Central memory CD8-positive, alpha-beta T cell (primary cell): ENCODE measurements at regions not wholly inside any gene's neighbourhood (a gene's known extent, or its start where the extent isn't known, plus 50 kb on each side); places are given as distances from the start of the nearest gene placed in this dataset.

Experiments
- ATAC-seq: fragments of 150-1000 bp; cut with Tn5 transposase; replicated peaks from 2 replicates; pipeline ENCODE4 v1.10.0; 2022; ENCODE audit warnings: mild to moderate bottlenecking, moderate FRiP score, moderate number of reproducible peaks; ENCODE audit not compliant: poor library complexity, severe bottlenecking; ENCODE audit errors: extremely low read depth
- DNase-seq, 2 donors: peaks; one replicate each; pipeline ENCODE4 v3.0.0; 2021; ENCODE audit warnings: low spot score in 2 of 2
- H3K27ac Mint-ChIP-seq: one replicate; pipeline ENCODE4 v1.8.0; 2022; ENCODE audit warnings: low read depth, mild to moderate bottlenecking, moderate library complexity, mixed read lengths
- H3K27me3 Mint-ChIP-seq: one replicate; pipeline ENCODE4 v1.8.0; 2022; ENCODE audit warnings: mixed read lengths
- H3K36me3 Mint-ChIP-seq: one replicate; pipeline ENCODE4 v1.8.0; 2022; ENCODE audit warnings: mild to moderate bottlenecking, moderate library complexity, mixed read lengths; ENCODE audit not compliant: insufficient read depth
- H3K4me1 Mint-ChIP-seq: one replicate; pipeline ENCODE4 v1.8.0; 2022; ENCODE audit warnings: mixed read lengths
- H3K4me3 Mint-ChIP-seq: one replicate; pipeline ENCODE4 v1.8.0; 2022; ENCODE audit warnings: mild to moderate bottlenecking, moderate library complexity, mixed read lengths
- H3K9me3 Mint-ChIP-seq: one replicate; pipeline ENCODE4 v1.8.0; 2022; ENCODE audit warnings: mixed read lengths

DNA sequence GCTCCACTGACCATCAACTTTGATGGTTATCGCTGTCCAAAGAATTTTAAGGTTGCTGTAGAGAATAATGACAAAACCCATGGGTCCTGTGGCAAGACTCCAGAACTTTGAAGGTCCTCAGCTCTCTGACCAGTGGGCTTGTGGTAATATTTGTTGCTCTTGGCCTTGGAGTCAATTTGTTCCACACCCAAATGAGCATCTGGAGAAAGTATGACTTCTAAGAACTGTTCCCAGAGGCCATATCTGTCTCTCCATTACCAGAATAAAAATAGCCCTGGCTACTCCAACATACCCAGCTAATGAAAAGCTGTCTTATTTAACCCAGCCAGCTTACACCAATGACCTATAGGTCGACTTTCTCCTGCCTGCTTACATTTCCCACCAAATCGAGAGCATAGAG is 466.4 kb downstream of the MEIS1 start:
- ATAC-seq, result no peak
- DNase-seq, result no peak
- H3K36me3 Mint-ChIP-seq, result no peaks in the 10 kb centered on the region
- H3K27me3 Mint-ChIP-seq, result no peaks in the 10 kb centered on the region
- H3K9me3 Mint-ChIP-seq, result peaks cover 10% of the 10 kb centered on the region
- no peaks in the 10 kb centered on the region for H3K4me1 Mint-ChIP-seq
- no peak overlapping the region for H3K4me3 Mint-ChIP-seq
- no peak overlapping the region for H3K27ac Mint-ChIP-seq

DNA sequence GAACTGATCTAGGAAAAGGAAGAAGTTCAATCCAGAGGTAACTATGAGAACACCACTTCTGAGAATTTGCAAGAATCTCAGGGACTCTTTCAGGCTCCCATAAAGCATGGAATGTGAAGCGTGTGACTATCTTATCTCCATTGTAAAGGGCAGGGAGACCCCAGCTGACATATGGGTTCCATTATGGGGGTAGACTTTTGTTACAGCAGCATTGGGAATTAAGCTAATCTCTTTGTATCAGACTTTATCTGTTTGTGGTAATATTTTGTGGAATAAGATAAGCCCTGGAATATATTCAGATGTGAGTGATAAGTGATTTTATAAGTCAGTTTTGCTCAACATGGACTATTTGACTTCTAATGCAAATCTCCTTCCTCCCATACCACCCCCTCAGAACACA is 468.3 kb downstream of the MEIS1 start:
- Mint-ChIP-seq H3K27me3 (no peaks in the 10 kb centered on the region), H3K4me3 (no peak overlapping the region), H3K36me3 (no peaks in the 10 kb centered on the region), H3K9me3 (peaks cover 11% of the 10 kb centered on the region), H3K27ac (no peak overlapping the region), H3K4me1 (no peaks in the 10 kb centered on the region)
- no peak for DNase-seq
- ATAC-seq, result no peak

DNA sequence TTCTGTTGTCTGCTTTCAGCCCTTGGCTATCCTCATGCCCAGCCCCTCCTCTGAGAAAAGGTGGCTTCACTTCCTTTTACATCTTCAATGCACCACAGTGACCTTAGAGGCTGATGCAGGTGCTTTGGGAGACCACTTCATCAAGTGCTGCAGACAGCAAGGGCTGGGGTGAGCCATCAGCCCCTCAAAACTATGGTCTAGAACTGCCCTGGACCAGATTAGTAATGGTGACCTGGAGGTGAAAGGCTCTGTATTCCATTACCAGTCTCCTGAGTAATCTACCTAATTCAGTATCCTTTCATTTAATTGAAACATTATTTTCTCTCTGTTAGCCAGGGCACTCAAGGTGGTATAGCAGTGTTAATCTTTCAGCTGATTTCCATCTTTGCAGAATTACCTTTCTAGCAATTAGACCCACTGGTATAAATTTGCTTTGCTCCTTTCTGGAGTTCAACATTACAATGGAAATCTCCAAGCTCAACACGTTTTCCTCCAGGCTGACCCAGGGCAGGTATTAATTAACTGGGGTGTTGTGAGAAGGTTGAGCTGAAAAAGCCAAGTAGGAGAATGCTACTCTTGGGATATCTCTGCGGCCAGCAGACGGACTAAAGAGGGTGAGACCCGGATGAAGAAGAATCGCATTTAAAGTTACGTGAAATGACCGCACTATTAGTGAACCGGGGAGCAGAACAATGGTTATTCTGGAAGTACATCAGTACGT is 469.0 kb downstream of the MEIS1 start:
- no peak for DNase-seq
- Mint-ChIP-seq H3K27ac (no peak overlapping the region), H3K9me3 (peaks cover 11% of the 10 kb centered on the region), H3K27me3 (no peaks in the 10 kb centered on the region), H3K4me1 (no peaks in the 10 kb centered on the region), H3K4me3 (no peak overlapping the region), H3K36me3 (no peaks in the 10 kb centered on the region)
- no peak for ATAC-seq

DNA sequence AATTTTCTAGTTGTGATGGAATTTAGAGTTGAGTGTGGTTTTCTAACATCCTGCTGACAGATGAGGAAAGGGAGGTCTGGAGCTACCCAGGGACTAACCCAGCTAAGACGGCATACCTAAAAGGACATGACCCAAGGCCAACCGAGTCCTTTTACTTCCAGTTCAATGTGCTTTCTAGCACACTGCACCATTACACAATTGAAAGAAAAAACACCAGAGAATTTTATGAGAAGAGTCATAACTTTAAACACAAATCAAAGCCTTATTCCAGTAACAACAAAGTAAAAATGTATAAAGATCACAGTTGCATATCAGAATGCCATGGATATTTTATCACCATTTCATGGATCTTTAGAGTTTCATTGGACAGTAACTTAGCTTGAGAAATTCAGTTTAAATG is 480.3 kb downstream of the MEIS1 start:
- no peak overlapping the region for H3K4me3 Mint-ChIP-seq
- DNase-seq (no peak), ATAC-seq (no peak)
- H3K36me3 Mint-ChIP-seq, result no peaks in the 10 kb centered on the region
- H3K9me3 Mint-ChIP-seq, result peaks cover 17% of the 10 kb centered on the region
- H3K27ac Mint-ChIP-seq, result no peak overlapping the region
- H3K27me3 Mint-ChIP-seq, result no peaks in the 10 kb centered on the region
- H3K4me1 Mint-ChIP-seq, result no peaks in the 10 kb centered on the region

DNA sequence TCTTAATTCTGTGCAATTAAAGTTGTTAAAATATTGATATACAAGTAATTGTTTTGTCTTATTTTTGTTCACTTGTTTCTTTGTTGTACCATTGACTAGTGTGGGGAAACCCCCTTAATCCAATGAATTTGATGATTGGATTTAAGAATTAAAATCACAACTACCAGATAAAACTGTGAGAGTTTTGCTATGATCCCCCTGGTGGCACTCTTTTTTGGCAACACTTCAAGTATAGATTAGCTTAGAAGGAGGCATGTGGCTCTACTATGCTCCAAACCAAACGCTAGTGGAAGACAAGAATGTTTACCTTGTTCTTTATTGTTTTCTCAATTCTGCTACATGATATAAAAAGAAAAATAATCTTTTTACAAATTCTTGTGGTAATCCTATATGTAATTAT is 477.8 kb upstream of the ETAA1 start:
- DNase-seq, result no peak
- H3K36me3 Mint-ChIP-seq, result no peaks in the 10 kb centered on the region
- no peak overlapping the region for H3K4me3 Mint-ChIP-seq
- H3K9me3 Mint-ChIP-seq, result peaks cover 13% of the 10 kb centered on the region
- no peaks in the 10 kb centered on the region for H3K27me3 Mint-ChIP-seq
- no peaks in the 10 kb centered on the region for H3K4me1 Mint-ChIP-seq
- ATAC-seq, result no peak
- no peak overlapping the region for H3K27ac Mint-ChIP-seq

DNA sequence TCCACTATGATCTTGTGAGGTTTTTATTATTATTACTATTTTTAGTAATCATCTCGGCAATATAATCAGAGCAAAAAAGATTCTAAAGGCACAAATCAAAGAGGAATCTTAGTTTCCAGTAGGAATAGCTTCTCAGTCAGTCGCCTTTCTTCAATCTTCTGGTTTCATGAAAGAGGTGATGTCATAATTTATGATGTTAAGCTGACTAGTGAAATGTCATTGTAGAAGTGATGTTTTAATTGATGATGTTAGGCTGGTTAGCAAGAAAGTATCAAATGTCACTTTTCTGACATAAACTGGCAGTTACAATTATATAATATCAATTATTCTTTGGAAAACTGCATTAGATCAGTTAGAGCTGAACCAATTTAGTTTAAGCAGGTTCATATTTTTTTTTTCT is 476.7 kb upstream of the ETAA1 start:
- DNase-seq (no peak), ATAC-seq (no peak)
- H3K27ac Mint-ChIP-seq, result no peak overlapping the region
- H3K9me3 Mint-ChIP-seq, result peaks cover 9% of the 10 kb centered on the region
- no peak overlapping the region for H3K4me3 Mint-ChIP-seq
- no peaks in the 10 kb centered on the region for H3K27me3 Mint-ChIP-seq
- H3K36me3 Mint-ChIP-seq, result no peaks in the 10 kb centered on the region
- no peaks in the 10 kb centered on the region for H3K4me1 Mint-ChIP-seq

DNA sequence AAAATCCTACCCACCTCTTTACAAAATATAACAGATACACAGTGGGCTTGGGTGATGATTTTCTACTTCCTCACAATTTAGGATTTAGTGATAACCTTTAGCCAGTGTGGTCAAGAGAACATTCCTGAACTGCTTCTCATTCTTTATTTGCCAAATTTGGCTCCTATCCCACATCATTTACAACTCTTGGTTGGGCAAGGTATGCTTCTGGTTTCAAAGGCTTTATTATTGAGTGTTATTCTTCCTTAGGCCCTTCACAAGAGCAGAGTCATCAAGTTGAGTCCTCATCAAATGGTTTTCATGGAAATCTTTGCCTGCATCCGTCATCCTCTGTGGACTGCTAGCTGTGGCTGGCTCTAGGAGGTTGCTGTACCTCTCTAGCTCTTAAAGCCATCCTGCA is 472.0 kb upstream of the ETAA1 start:
- H3K27me3 Mint-ChIP-seq, result no peaks in the 10 kb centered on the region
- peaks cover 9% of the 10 kb centered on the region for H3K9me3 Mint-ChIP-seq
- DNase-seq (no peak), ATAC-seq (no peak)
- no peak overlapping the region for H3K27ac Mint-ChIP-seq
- H3K4me3 Mint-ChIP-seq, result no peak overlapping the region
- no peaks in the 10 kb centered on the region for H3K36me3 Mint-ChIP-seq
- H3K4me1 Mint-ChIP-seq, result no peaks in the 10 kb centered on the region

DNA sequence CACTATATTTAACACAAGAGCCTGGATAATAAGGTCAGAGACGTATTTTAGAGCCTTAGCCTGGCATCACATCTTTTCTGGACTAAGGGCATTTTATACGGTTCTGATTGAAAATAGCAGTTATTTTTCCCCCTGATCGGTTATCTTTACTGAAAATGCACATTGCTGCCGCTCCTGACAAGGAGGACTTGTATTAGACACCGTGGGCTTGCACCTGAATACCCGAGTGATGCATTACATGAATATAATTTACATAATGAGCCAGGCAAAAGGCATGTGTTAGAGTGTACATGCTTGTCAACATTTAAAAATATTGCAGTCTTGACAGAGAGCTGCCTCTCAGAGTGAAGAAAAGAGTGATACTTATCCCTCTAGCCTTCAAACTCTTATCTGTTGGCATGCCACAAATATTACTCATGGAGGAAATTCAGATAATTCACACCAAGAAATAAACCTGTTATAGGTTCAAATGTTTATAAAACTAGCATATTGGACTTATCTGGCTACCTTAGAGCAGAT is 470.5 kb upstream of the ETAA1 start:
- H3K27me3 Mint-ChIP-seq, result no peaks in the 10 kb centered on the region
- H3K27ac Mint-ChIP-seq, result no peak overlapping the region
- ATAC-seq (no peak), DNase-seq (no peak)
- H3K9me3 Mint-ChIP-seq, result peaks cover 10% of the 10 kb centered on the region
- H3K36me3 Mint-ChIP-seq, result no peaks in the 10 kb centered on the region
- H3K4me3 Mint-ChIP-seq, result no peak overlapping the region
- no peaks in the 10 kb centered on the region for H3K4me1 Mint-ChIP-seq

DNA sequence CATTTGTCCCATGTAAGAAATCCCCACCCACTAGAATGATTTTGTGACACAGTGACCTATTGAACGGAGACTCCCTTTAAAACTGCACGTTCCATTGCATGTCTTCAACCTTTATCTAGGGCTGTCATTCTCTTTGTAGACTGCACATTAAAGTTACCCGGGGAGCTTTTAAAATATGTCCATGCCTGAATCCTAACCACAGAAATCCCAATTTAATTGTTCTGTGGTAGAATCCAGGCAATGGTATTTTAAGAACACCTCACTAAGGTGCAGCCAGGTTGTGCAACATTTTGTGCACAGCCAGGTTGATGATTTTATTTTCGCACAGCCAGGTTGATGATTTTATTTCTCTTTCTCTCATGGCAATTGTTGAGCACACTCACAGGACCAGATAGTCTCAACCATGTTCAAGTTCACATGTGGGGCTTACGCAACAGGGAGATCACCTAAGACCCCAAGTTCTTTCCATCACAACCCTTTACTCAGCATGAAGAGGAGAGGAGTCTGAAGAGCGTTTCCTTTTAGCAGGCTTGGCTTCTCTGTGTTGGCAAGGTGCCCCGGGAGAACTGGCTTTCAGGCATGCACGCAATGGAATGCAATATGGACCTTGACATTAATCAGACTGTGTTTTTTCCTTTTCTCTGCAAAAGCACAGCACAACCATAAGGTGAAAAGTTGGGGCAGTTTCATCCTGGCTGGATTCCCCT is 467.3 kb upstream of the ETAA1 start:
- Mint-ChIP-seq H3K9me3 (peaks cover 5% of the 10 kb centered on the region), H3K27ac (no peak overlapping the region), H3K4me1 (no peaks in the 10 kb centered on the region), H3K36me3 (no peaks in the 10 kb centered on the region), H3K4me3 (no peak overlapping the region), H3K27me3 (no peaks in the 10 kb centered on the region)
- DNase-seq (no peak), ATAC-seq (no peak)

DNA sequence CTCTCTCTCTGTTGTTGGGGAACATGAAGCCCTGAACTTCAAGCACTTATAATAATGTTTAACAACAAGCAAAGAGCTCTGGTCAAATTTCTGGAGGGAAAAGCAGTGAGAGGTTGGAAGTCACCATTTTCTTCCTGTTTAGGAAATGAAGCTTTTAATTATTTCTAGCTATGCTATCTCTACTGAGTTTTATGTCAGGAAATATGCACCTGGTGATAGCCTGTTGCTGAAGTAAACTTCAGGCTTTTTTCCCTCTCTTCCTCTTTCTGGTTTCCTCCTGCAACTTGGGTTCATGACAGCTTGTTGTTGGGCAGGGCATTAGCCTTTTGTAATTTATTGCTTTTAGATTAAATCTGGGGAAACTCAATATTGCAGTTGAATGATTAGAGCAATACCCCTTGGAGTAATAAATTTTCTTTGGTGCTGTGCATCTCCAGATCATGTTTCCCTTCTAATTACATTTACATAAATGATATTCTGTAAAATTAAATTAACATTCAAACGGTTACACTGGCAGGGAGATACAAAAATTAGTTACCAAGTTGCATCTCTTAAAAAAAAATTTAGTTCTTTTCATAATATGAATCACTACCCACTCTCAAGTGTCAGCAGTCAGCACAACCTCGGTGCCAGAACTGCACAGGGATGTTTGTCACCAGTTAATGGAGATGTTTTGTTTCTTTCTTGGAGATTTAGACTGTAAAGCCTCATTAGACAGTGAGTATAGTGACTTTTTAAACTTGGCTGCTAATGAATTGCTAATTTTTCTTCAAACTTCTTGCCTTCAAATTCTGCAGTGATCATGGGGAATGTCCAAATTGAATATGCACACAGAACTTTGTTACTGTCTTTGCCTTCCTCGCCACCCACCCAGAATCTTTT is 466.6 kb upstream of the ETAA1 start:
- no peaks in the 10 kb centered on the region for H3K27me3 Mint-ChIP-seq
- H3K27ac Mint-ChIP-seq, result no peak overlapping the region
- H3K9me3 Mint-ChIP-seq, result peaks cover 5% of the 10 kb centered on the region
- no peaks in the 10 kb centered on the region for H3K4me1 Mint-ChIP-seq
- no peaks in the 10 kb centered on the region for H3K36me3 Mint-ChIP-seq
- no peak for DNase-seq
- no peak for ATAC-seq
- H3K4me3 Mint-ChIP-seq, result no peak overlapping the region

DNA sequence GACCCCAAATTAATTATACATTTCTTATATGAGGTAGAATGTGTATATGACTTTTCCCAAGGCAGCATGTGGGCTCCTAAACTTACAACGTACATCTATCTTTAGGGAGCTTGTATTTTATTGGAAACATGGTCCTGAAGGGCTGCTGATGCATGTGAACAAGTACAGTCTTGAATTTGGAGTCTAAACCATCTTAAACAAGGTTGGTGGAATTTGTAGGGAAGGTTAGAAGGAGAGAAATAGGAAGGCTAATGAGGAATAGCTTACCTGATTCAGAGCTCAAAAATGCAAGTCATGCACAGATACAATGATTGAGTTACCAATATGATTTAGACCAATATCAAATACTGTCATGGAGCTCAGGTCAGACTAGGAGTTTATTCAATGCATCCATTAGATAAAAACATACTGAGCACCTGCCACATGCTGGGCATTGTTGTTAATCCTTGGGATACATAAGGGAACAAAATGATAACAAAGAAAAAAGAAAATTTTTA is 458.6 kb upstream of the ETAA1 start:
- H3K4me1 Mint-ChIP-seq, result no peaks in the 10 kb centered on the region
- ATAC-seq (no peak), DNase-seq (no peak)
- H3K9me3 Mint-ChIP-seq, result peaks cover 14% of the 10 kb centered on the region
- no peak overlapping the region for H3K4me3 Mint-ChIP-seq
- no peaks in the 10 kb centered on the region for H3K27me3 Mint-ChIP-seq
- H3K36me3 Mint-ChIP-seq, result no peaks in the 10 kb centered on the region
- no peak overlapping the region for H3K27ac Mint-ChIP-seq

DNA sequence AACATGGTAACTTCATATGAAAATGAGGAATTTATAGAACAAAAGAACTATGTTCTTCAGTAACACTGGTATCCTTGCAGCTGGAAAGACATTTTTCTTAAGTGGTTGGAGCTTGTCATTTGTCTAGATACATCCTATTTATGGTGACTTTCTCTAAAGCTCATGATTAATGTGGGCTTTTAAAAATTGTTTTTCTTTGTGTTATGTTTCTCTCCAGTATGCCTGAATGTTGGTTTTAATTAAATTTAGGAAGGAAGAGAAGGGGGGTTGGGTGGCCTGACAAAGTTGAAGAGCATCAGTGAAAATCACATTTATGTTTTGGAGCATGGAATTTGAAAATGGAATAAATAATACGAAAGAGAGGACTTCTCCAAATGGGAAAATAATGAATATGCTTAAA is 457.1 kb upstream of the ETAA1 start:
- Mint-ChIP-seq H3K27me3 (no peaks in the 10 kb centered on the region), H3K36me3 (no peaks in the 10 kb centered on the region), H3K4me3 (no peak overlapping the region), H3K9me3 (peaks cover 21% of the 10 kb centered on the region), H3K27ac (no peak overlapping the region), H3K4me1 (no peaks in the 10 kb centered on the region)
- DNase-seq, result no peak
- ATAC-seq, result no peak
